Liver (tissue), 8 donors: ENCODE measurements at regions not wholly inside any gene's neighbourhood (a gene's known extent, or its start where the extent isn't known, plus 50 kb on each side); places are given as distances from the start of the nearest gene placed in this dataset.

Experiments
- DNase-seq: peaks from one replicate; pipeline ENCODE4 v3.0.0-alpha.2; 2017; ENCODE audit warnings: low spot score
- H3K27ac ChIP-seq, 2 donors: one replicate each; pipeline ENCODE4 v1.7.0; 2013; ENCODE audit warnings: inconsistent platforms in 2 of 2, low read length in 2 of 2, control low read depth in 1 of 2, low read depth in 1 of 2, mild to moderate bottlenecking in 1 of 2
- H3K27me3 ChIP-seq, 4 donors: one replicate each; pipeline versions ENCODE4 v1.6.1 to v1.7.0; 2013; ENCODE audit warnings: low read length in 3 of 4, inconsistent platforms in 1 of 4, mild to moderate bottlenecking in 1 of 4, moderate library complexity in 1 of 4; ENCODE audit not compliant: control insufficient read depth in 4 of 4, insufficient read depth in 4 of 4
- H3K36me3 ChIP-seq, 4 donors: one replicate each; pipeline versions ENCODE4 v1.6.1 to v1.7.0; 2013; ENCODE audit warnings: low read length in 3 of 4, mild to moderate bottlenecking in 3 of 4, low read depth in 1 of 4, moderate library complexity in 1 of 4; ENCODE audit not compliant: control insufficient read depth in 4 of 4, insufficient read depth in 3 of 4
- H3K4me1 ChIP-seq, 4 donors: one replicate each; pipeline versions ENCODE4 v1.6.1 to v1.7.0; 2013; ENCODE audit warnings: low read length in 3 of 4, mild to moderate bottlenecking in 3 of 4, moderate library complexity in 1 of 4; ENCODE audit not compliant: control insufficient read depth in 4 of 4, insufficient read depth in 4 of 4
- H3K4me3 ChIP-seq, 3 donors: one replicate each; pipeline versions ENCODE4 v1.6.1 to v1.7.0; 2013; ENCODE audit warnings: low read length in 3 of 3, control low read depth in 1 of 3, low read depth in 1 of 3, mild to moderate bottlenecking in 1 of 3
- H3K9ac ChIP-seq, 2 donors: one replicate each; pipeline ENCODE4 v1.7.0; 2013; ENCODE audit warnings: low read length in 2 of 2, mild to moderate bottlenecking in 2 of 2, moderate library complexity in 2 of 2, control low read depth in 1 of 2, low read depth in 1 of 2
- H3K9me3 ChIP-seq, 4 donors: one replicate each; pipeline versions ENCODE4 v1.6.1 to v1.7.0; 2013; ENCODE audit warnings: low read length in 3 of 4; ENCODE audit not compliant: control insufficient read depth in 4 of 4
- ATF3 ChIP-seq: IDR thresholded peaks from 2 replicates; pipeline ENCODE4 v1.6.1; 2016; ENCODE audit warnings: antibody characterized with exemption
- CTCF ChIP-seq: fragments of 150-350 bp; IDR thresholded peaks from 2 replicates; pipeline ENCODE4 v1.5.1; 2017; ENCODE audit warnings: improper control_type of control experiment, low read depth, low read length; ENCODE audit not compliant: missing input control
- EGR1 ChIP-seq, 2 donors: IDR thresholded peaks; 2 replicates each; pipeline ENCODE4 v1.6.1; 2016 to 2018; ENCODE audit warnings: antibody characterized with exemption in 2 of 2, low read depth in 2 of 2
- FOXA1 ChIP-seq: IDR thresholded peaks from 2 replicates; pipeline ENCODE4 v1.6.1; 2016; ENCODE audit warnings: antibody characterized with exemption
- FOXA2 ChIP-seq: IDR thresholded peaks from 2 replicates; pipeline ENCODE4 v1.6.1; 2016; ENCODE audit warnings: antibody characterized with exemption
- GABPA ChIP-seq, 2 donors: IDR thresholded peaks in 1 of 2; conservative IDR thresholded peaks in 1 of 2; 2 replicates each; pipeline ENCODE4 v1.6.1; 2016; ENCODE audit warnings: antibody characterized with exemption in 2 of 2, mild to moderate bottlenecking in 1 of 2, moderate library complexity in 1 of 2
- HNF4A ChIP-seq, 2 donors: conservative IDR thresholded peaks; 2 replicates each; pipeline ENCODE4 v1.6.1; 2016; ENCODE audit warnings: antibody characterized with exemption in 2 of 2, mild to moderate bottlenecking in 2 of 2
- HNF4G ChIP-seq: IDR thresholded peaks from 2 replicates; pipeline ENCODE4 v1.6.1; 2016; ENCODE audit warnings: antibody characterized with exemption
- JUND ChIP-seq, 2 donors: IDR thresholded peaks; 2 replicates each; pipeline ENCODE4 v1.6.1; 2016; ENCODE audit warnings: antibody characterized with exemption in 2 of 2
- MAX ChIP-seq: IDR thresholded peaks from 2 replicates; pipeline ENCODE4 v1.6.1; 2016; ENCODE audit warnings: antibody characterized with exemption
- NR2F2 ChIP-seq: IDR thresholded peaks from 2 replicates; pipeline ENCODE4 v1.6.1; 2016; ENCODE audit warnings: antibody characterized with exemption
- RAD21 ChIP-seq, 2 donors: IDR thresholded peaks; 2 replicates each; pipeline ENCODE4 v1.6.1; 2016; ENCODE audit warnings: antibody characterized with exemption in 2 of 2, mild to moderate bottlenecking in 2 of 2
- REST ChIP-seq: IDR thresholded peaks from 2 replicates; pipeline ENCODE4 v1.6.1; 2016; ENCODE audit warnings: antibody characterized with exemption, mild to moderate bottlenecking
- RXRA ChIP-seq, 2 donors: IDR thresholded peaks; 2 replicates each; pipeline ENCODE4 v1.6.1; 2017 to 2018; ENCODE audit warnings: antibody characterized with exemption in 2 of 2, mild to moderate bottlenecking in 1 of 2
- SP1 ChIP-seq: IDR thresholded peaks from 2 replicates; pipeline ENCODE4 v1.6.1; 2018; ENCODE audit warnings: antibody characterized with exemption, mild to moderate bottlenecking
- TAF1 ChIP-seq: conservative IDR thresholded peaks from 2 replicates; pipeline ENCODE4 v1.6.1; 2016; ENCODE audit warnings: antibody characterized with exemption, mild to moderate bottlenecking
- YY1 ChIP-seq: IDR thresholded peaks from 2 replicates; pipeline ENCODE4 v1.6.1; 2016; ENCODE audit warnings: antibody characterized with exemption, mild to moderate bottlenecking
- ZBTB33 ChIP-seq: IDR thresholded peaks from 2 replicates; pipeline ENCODE4 v1.6.1; 2016; ENCODE audit warnings: antibody characterized with exemption
- WGBS: extraction: QIAGEN DNeasy Blood & Tissue Kit; methylation state at CpG from one replicate; pipeline ENCODE4 v1.1.7; 2013; 5-methylcytosine and 5-hydroxymethylcytosine counted together
- donor health status: healthy.
- donor health status: healthy.
- donor health status: healthy.
- donor health status: healthy.
- donor health status: healthy.

- 91% methylated on average over 5 of the region's 5 CpGs for WGBS
Observed at GRCh38 chr1:157357111-157357510, 195.2 kb downstream of the FCRL5 start.

More at GRCh38 chr1:157357111-157357510, 195.2 kb downstream of the FCRL5 start:
- no peaks in the 10 kb centered on the region for H3K9me3 ChIP-seq
- no peaks in the 10 kb centered on the region for H3K36me3 ChIP-seq
- H3K27ac ChIP-seq, result no peak overlapping the region
- TF ChIP-seq GABPA (IDR thresholded peaks at IDR 0.05 in 1 of 2, conservative IDR thresholded peaks at IDR 0.05 in 1 of 2), result no peak
- no peak for TF ChIP-seq YY1
- TF ChIP-seq MAX, result no peak
- no peak for TF ChIP-seq SP1
- no peak for TF ChIP-seq JUND (IDR thresholded peaks at IDR 0.05)
- TF ChIP-seq ATF3, result no peak
- no peak for TF ChIP-seq RAD21 (IDR thresholded peaks at IDR 0.05)
- no peak for TF ChIP-seq EGR1 (IDR thresholded peaks at IDR 0.05; ENCODE audit: low read depth in 2 of 2)
- TF ChIP-seq HNF4G, result no peak
- TF ChIP-seq NR2F2, result no peak
- no peak for TF ChIP-seq FOXA2
- no peak for TF ChIP-seq RXRA (IDR thresholded peaks at IDR 0.05)
- no peak for TF ChIP-seq FOXA1
- no peak for TF ChIP-seq TAF1
- no peak for TF ChIP-seq REST
- no peak for TF ChIP-seq HNF4A (conservative IDR thresholded peaks at IDR 0.05)
- TF ChIP-seq ZBTB33, result no peak
- TF ChIP-seq CTCF, result no peak
- H3K4me1 ChIP-seq, result no peaks in the 10 kb centered on the region
- H3K27me3 ChIP-seq, result no peaks in the 10 kb centered on the region
- no peak overlapping the region for H3K9ac ChIP-seq
- no peak for DNase-seq
- no peak overlapping the region for H3K4me3 ChIP-seq
